ENCODE measurements at regions not wholly inside any gene's neighbourhood (a gene's known extent, or its start where the extent isn't known, plus 50 kb on each side); places are given as distances from the start of the nearest gene placed in this dataset.

DNA sequence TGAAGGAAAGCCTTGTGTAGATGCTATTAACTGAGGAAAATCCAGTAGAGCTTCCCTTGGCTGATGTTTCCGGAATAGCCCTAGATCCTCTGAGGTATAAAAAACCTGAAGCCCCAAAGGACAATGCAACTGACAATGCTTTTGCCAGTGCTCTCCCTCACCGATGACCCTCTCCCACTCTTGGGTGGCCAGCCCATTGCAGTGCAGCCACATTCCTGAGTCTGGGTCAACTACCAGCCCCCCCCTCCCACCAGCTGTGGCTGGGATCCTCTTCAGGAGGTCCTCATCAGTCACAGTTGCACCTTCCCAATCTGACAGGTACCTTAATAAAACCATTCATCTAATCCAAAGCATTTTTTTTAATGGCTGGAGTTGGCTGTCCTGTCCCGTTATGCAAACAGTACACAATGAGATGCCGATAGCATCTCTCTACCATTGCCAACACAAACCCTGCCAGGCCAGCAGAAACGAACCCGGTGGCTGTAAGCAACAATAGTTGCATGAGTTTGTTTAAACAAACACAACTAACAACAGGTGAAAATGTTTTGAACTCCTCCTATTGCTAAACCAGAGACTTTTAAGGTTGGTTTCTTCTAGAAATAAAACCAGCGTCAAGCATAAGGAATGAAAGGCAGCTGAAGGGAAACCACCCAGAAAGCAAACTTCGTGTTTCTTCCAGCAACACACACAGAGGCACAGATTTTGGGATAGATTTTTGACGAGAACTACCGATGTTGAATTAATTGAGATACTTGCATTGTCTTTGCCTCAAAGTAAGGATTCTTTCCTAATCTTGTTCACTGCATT lies 128.3 kb upstream of the ARHGEF3 start:
- Histone ChIP-seq H3K4me3 (ENCODE audit: low read length in 3 of 3) (no peak overlapping the region), H3K27me3 (ENCODE audit: control insufficient read depth, insufficient read depth, low read length) (no peaks in the 10 kb centered on the region), H3K9me3 (ENCODE audit: control insufficient read depth in 2 of 3, insufficient read depth in 1 of 3, low read length in 3 of 3) (no peaks in the 10 kb centered on the region), H3K36me3 (ENCODE audit: control insufficient read depth in 2 of 3, insufficient read depth in 3 of 3, low read length in 3 of 3) (no peaks in the 10 kb centered on the region), H3K27ac (ENCODE audit: low read depth in 2 of 2, low read length in 2 of 2) (no peak overlapping the region), H3K4me1 (ENCODE audit: control insufficient read depth in 2 of 3, insufficient read depth in 2 of 3, low read depth in 1 of 3, low read length in 3 of 3) (peaks cover 0 to 15% (median 3%) of the 10 kb centered on the region in 3 donors), H3K9ac (ENCODE audit: low read length in 3 of 3) (no peak overlapping the region)
- DNase-seq (no peak), FAIRE-seq (no peak)
- TF ChIP-seq CTCF (IDR thresholded peaks at IDR 0.05; ENCODE audit: borderline replicate concordance, extremely low read depth, insufficient read depth) = no peak
- intact Hi-C loops (cut with DNase I) = no loop called here

DNA sequence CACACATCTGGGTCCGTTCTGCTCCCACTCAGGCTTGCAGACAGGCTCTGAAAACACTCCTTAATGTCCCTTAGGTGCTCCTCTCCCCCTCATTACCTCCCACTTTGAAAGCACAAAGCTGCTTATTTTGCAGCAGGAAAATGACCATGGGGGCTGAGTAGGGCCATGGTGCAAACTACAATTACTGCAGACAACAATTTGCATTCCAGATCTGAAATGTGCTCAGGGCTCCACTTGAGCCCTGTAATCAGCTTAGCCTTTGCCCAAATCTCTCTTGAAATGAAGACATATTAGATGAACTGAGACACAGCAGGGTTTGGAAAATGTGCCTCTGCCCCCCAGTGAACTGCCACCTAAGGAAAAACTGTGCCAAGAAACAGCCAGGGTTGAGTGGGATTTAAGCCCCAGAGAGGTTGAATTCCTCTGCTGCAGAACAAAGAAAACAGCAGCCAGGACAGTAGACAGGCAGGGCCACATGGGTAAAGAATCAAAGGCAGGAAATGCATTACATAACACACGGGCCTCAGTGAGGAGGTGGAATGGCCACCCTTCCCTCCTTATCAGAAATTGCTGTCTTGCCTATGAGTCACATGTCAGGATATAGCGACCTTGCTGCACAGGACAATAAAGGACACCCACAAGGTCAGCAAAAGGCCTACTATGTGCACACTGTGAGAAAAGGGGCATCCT lies 126.8 kb upstream of the ARHGEF3 start:
- H3K9ac ChIP-seq (ENCODE audit: low read length in 3 of 3) = no peak overlapping the region
- no peak for TF ChIP-seq CTCF (IDR thresholded peaks at IDR 0.05; ENCODE audit: borderline replicate concordance, extremely low read depth, insufficient read depth)
- H3K9me3 ChIP-seq (ENCODE audit: control insufficient read depth in 2 of 3, insufficient read depth in 1 of 3, low read length in 3 of 3) = no peaks in the 10 kb centered on the region
- peaks cover 0 to 19% (median 3%) of the 10 kb centered on the region in 3 donors for H3K4me1 ChIP-seq (ENCODE audit: control insufficient read depth in 2 of 3, insufficient read depth in 2 of 3, low read depth in 1 of 3, low read length in 3 of 3)
- intact Hi-C loops (cut with DNase I) = no loop called here
- H3K27ac ChIP-seq (ENCODE audit: low read depth in 2 of 2, low read length in 2 of 2) = no peak overlapping the region
- no peak overlapping the region for H3K4me3 ChIP-seq (ENCODE audit: low read length in 3 of 3)
- H3K27me3 ChIP-seq (ENCODE audit: control insufficient read depth, insufficient read depth, low read length) = no peaks in the 10 kb centered on the region
- no peak for DNase-seq
- no peak for FAIRE-seq
- H3K36me3 ChIP-seq (ENCODE audit: control insufficient read depth in 2 of 3, insufficient read depth in 3 of 3, low read length in 3 of 3) = no peaks in the 10 kb centered on the region

GRCh38 chr3:56927855-56928254 lies 126.1 kb upstream of the ARHGEF3 start:
- Histone ChIP-seq H3K4me1 (ENCODE audit: control insufficient read depth in 2 of 3, insufficient read depth in 2 of 3, low read depth in 1 of 3, low read length in 3 of 3) (peaks cover 0 to 19% (median 3%) of the 10 kb centered on the region in 3 donors), H3K4me3 (ENCODE audit: low read length in 3 of 3) (no peak overlapping the region), H3K9me3 (ENCODE audit: control insufficient read depth in 2 of 3, insufficient read depth in 1 of 3, low read length in 3 of 3) (no peaks in the 10 kb centered on the region), H3K36me3 (ENCODE audit: control insufficient read depth in 2 of 3, insufficient read depth in 3 of 3, low read length in 3 of 3) (no peaks in the 10 kb centered on the region), H3K27ac (ENCODE audit: low read depth in 2 of 2, low read length in 2 of 2) (no peak overlapping the region), H3K27me3 (ENCODE audit: control insufficient read depth, insufficient read depth, low read length) (no peaks in the 10 kb centered on the region), H3K9ac (ENCODE audit: low read length in 3 of 3) (no peak overlapping the region)
- FAIRE-seq (no peak), DNase-seq (no peak)
- intact Hi-C loops (cut with DNase I) = no loop called here
- TF ChIP-seq CTCF (IDR thresholded peaks at IDR 0.05; ENCODE audit: borderline replicate concordance, extremely low read depth, insufficient read depth) = no peak

Data from kidney (tissue), 13 donors.